CD4-positive, alpha-beta T cell (primary cell): ENCODE measurements at regions not wholly inside any gene's neighbourhood (a gene's known extent, or its start where the extent isn't known, plus 50 kb on each side); places are given as distances from the start of the nearest gene placed in this dataset.

Experiments
- ATAC-seq: fragments of 200-7000 bp; cut with Tn5 transposase; one replicate; pipeline ENCODE4 v1.10.0; 2022; ENCODE audit warnings: mild to moderate bottlenecking; ENCODE audit not compliant: poor library complexity
- CTCF ChIA-PET: fragments of 350-600 bp; sonication (Branson Sonifier 250); formaldehyde crosslinking; loops from one replicate; lab custom pipeline; 2021; ENCODE audit warnings: antibody characterized with exemption, inconsistent platforms; lab: Charles Lee
- POLR2A ChIA-PET: fragments of 350-600 bp; sonication (Branson Sonifier 250); formaldehyde crosslinking; loops from one replicate; lab custom pipeline; 2021; ENCODE audit warnings: antibody characterized with exemption, inconsistent platforms; lab: Charles Lee
- DNase-seq, 14 experiments: peaks; one replicate each; pipeline ENCODE4 v3.0.0-alpha.2; 2013 to 2020; ENCODE audit warnings: mixed read lengths in 2 of 14
- H3K27ac ChIP-seq, 2 donors: one replicate each; pipeline versions ENCODE4 v1.5.1 to v1.7.0; 2013; ENCODE audit warnings: low read length in 2 of 2, low read depth in 1 of 2, mild to moderate bottlenecking in 1 of 2
- H3K27me3 ChIP-seq, 2 experiments: 1 replicate in 1 of 2; 2 replicates in 1 of 2; pipeline versions ENCODE4 v1.6.1 to v1.7.0; 2013; ENCODE audit warnings: low read length in 2 of 2, control low read depth in 1 of 2, mild to moderate bottlenecking in 1 of 2, moderate library complexity in 1 of 2; ENCODE audit not compliant: insufficient read depth in 2 of 2, control insufficient read depth in 1 of 2
- H3K36me3 ChIP-seq: one replicate; pipeline ENCODE4 v1.6.1; 2013; ENCODE audit warnings: low read length, control low read depth; ENCODE audit not compliant: insufficient read depth
- H3K4me1 ChIP-seq: one replicate; pipeline ENCODE4 v1.6.1; 2013; ENCODE audit warnings: low read length, control low read depth; ENCODE audit not compliant: insufficient read depth
- H3K4me3 ChIP-seq: one replicate; pipeline ENCODE4 v1.5.1; 2013; ENCODE audit warnings: mild to moderate bottlenecking, low read length, moderate library complexity
- H3K9me3 ChIP-seq, 2 experiments: 1 replicate in 1 of 2; 2 replicates in 1 of 2; pipeline versions ENCODE4 v1.6.1 to v1.7.0; 2013; ENCODE audit warnings: low read length in 2 of 2, mild to moderate bottlenecking in 2 of 2, control low read depth in 1 of 2, moderate library complexity in 1 of 2; ENCODE audit not compliant: control insufficient read depth in 1 of 2, insufficient read depth in 1 of 2
- H3K27ac Mint-ChIP-seq: one replicate; pipeline ENCODE4 v1.8.0; 2020; ENCODE audit warnings: mixed read lengths
- H3K27me3 Mint-ChIP-seq: one replicate; pipeline ENCODE4 v1.8.0; 2021; ENCODE audit warnings: mixed read lengths
- H3K36me3 Mint-ChIP-seq: one replicate; pipeline ENCODE4 v1.8.0; 2021; ENCODE audit warnings: low read depth, mixed read lengths
- H3K4me1 Mint-ChIP-seq: one replicate; pipeline ENCODE4 v1.8.0; 2021; ENCODE audit warnings: low read depth, mixed read lengths
- H3K4me3 Mint-ChIP-seq: one replicate; pipeline ENCODE4 v1.8.0; 2020; ENCODE audit warnings: mild to moderate bottlenecking, mixed read lengths
- H3K9me3 Mint-ChIP-seq: one replicate; pipeline ENCODE4 v1.8.0; 2020; ENCODE audit warnings: mixed read lengths
- intact Hi-C, 2 experiments: fragments of 100-400 bp; cut with DNase I in 1 of 2; cut with micrococcal nuclease in 1 of 2; formaldehyde crosslinking; loops; one replicate each; pipeline versions ENCODE4 v1.15.1 to v1.9.0; 2023 to 2025; cut with DNase I, micrococcal nuclease
- TF ChIP-seq, protein P1 (sequence below): fragments of 200-600 bp; IDR thresholded peaks from one replicate; pipeline ENCODE4 v1.8.0; 2022; ENCODE audit warnings: antibody characterized with exemption, mild to moderate bottlenecking

DNA sequence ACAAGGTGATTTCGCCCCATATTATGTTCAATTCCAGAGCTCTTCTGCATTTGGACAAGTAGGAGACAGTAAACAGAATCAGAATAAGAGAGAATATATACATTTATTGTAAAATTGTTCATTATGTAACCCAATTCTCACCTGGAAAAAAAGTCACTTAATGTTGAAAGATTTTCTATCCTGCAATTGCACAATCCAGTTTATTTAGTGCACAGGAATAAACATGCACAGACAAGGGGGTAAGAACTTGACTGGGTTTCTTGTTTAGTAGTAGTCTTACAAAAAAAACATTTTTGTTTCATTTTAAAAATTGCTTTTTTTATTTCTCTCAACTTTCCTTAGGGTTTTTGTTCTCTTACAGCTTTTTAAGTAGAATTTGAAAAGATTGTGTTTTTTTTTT lies 126.6 kb downstream of the SAMD9 start:
- Histone ChIP-seq H3K4me1 (no peaks in the 10 kb centered on the region), H3K36me3 (no peaks in the 10 kb centered on the region), H3K27me3 (no peaks in the 10 kb centered on the region), H3K4me3 (no peak overlapping the region), H3K9me3 (no peaks in the 10 kb centered on the region), H3K27ac (no peak overlapping the region)
- Mint-ChIP-seq H3K36me3 (no peaks in the 10 kb centered on the region), H3K4me3 (no peak overlapping the region), H3K27ac (no peak overlapping the region), H3K27me3 (no peaks in the 10 kb centered on the region), H3K4me1 (no peaks in the 10 kb centered on the region), H3K9me3 (no peaks in the 10 kb centered on the region)
- no peak for ATAC-seq
- intact Hi-C loops, result no loop called here
- TF ChIP-seq, protein P1, sequence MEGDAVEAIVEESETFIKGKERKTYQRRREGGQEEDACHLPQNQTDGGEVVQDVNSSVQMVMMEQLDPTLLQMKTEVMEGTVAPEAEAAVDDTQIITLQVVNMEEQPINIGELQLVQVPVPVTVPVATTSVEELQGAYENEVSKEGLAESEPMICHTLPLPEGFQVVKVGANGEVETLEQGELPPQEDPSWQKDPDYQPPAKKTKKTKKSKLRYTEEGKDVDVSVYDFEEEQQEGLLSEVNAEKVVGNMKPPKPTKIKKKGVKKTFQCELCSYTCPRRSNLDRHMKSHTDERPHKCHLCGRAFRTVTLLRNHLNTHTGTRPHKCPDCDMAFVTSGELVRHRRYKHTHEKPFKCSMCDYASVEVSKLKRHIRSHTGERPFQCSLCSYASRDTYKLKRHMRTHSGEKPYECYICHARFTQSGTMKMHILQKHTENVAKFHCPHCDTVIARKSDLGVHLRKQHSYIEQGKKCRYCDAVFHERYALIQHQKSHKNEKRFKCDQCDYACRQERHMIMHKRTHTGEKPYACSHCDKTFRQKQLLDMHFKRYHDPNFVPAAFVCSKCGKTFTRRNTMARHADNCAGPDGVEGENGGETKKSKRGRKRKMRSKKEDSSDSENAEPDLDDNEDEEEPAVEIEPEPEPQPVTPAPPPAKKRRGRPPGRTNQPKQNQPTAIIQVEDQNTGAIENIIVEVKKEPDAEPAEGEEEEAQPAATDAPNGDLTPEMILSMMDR, result no peak
- CTCF ChIA-PET, result interaction anchor here (0.8 to 0.9 kb wide), 2 partner anchors 8 to 20 kb away, joined by 3 read pairs; no protein-coding TSS in a partner anchor
- no peak for DNase-seq
- POLR2A ChIA-PET, result no interaction called here

DNA sequence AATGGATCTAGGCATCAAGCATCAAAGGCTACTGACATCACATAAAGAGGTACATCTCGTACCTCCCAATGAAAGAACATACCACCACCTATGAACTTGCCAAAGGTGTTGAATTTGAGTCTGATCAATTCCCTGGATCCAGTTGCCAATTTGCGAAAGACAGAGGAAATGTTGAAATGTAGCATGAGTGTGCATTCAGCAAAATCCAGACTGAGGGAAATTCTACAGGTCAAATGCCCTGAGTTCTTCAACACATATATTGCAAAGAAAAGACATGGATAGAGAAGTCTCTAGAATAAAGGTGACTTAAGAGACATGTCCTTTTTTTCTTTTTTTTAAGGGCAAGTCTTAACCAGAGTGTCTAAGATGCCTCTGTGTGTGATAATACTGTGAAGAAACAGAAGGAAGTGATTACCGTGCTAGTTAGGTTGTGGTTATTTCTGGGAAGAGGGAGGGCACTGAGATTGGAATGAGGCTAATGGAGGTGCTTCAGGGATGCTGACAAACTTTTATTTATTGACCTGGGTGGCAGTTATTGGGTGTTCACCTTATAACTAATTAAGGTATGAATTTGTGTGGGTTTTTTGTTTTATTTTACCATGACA lies 128.7 kb downstream of the SAMD9 start:
- H3K4me3 ChIP-seq, result no peak overlapping the region
- H3K27me3 ChIP-seq, result no peaks in the 10 kb centered on the region
- H3K4me1 ChIP-seq, result no peaks in the 10 kb centered on the region
- DNase-seq (no peak), ATAC-seq (no peak)
- H3K4me1 Mint-ChIP-seq, result no peaks in the 10 kb centered on the region
- CTCF ChIA-PET, result no interaction called here
- H3K27ac ChIP-seq, result no peak overlapping the region
- no peaks in the 10 kb centered on the region for H3K9me3 ChIP-seq
- H3K27ac Mint-ChIP-seq, result no peak overlapping the region
- TF ChIP-seq, protein P1, result no peak
- no peaks in the 10 kb centered on the region for H3K36me3 ChIP-seq
- H3K36me3 Mint-ChIP-seq, result no peaks in the 10 kb centered on the region
- no peaks in the 10 kb centered on the region for H3K27me3 Mint-ChIP-seq
- POLR2A ChIA-PET, result no interaction called here
- intact Hi-C loops, result no loop called here
- no peaks in the 10 kb centered on the region for H3K9me3 Mint-ChIP-seq
- no peak overlapping the region for H3K4me3 Mint-ChIP-seq

DNA sequence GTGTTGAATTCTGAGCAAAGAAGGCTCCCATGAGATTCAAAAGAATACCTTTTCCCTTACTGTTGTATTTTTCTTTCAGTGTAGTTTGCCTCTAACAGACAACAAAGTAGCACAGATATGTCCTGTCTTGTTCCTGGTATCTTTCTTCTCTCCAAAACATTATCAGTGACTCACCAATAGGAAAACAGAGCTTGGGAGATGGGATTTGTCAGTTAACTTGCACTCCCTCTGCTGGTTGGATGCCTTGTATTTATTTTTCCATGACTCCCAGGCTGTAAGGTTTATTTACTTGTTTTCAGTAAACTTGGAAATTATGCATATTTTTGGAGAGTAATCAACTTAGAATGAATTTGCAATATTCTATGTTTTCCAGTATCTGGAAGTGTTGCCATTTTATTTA lies 129.7 kb downstream of the SAMD9 start:
- TF ChIP-seq, protein P1, result no peak
- H3K9me3 Mint-ChIP-seq, result no peaks in the 10 kb centered on the region
- Histone ChIP-seq H3K27me3 (no peaks in the 10 kb centered on the region), H3K4me3 (no peak overlapping the region), H3K27ac (no peak overlapping the region), H3K9me3 (no peaks in the 10 kb centered on the region), H3K4me1 (no peaks in the 10 kb centered on the region), H3K36me3 (no peaks in the 10 kb centered on the region)
- H3K36me3 Mint-ChIP-seq, result no peaks in the 10 kb centered on the region
- H3K27me3 Mint-ChIP-seq, result no peaks in the 10 kb centered on the region
- H3K4me1 Mint-ChIP-seq, result no peaks in the 10 kb centered on the region
- intact Hi-C loops, result no loop called here
- no peak for ATAC-seq
- no peak overlapping the region for H3K27ac Mint-ChIP-seq
- no peak overlapping the region for H3K4me3 Mint-ChIP-seq
- ChIA-PET CTCF (no interaction called here), POLR2A (no interaction called here)
- no peak for DNase-seq
